Fibroblast of gingiva (primary cell): ENCODE measurements at regions not wholly inside any gene's neighbourhood (a gene's known extent, or its start where the extent isn't known, plus 50 kb on each side); places are given as distances from the start of the nearest gene placed in this dataset.
"Not testable (repeated sequence)": the region's sequence is repeated elsewhere in the genome, so short reads cannot be mapped to it uniquely, and the experiment has no call there.

ENCODE experiments used
- DNase-seq: peaks from one replicate; pipeline ENCODE4 v3.0.0-alpha.2; 2011; ENCODE audit warnings: low read depth

GRCh38 chr6:110558575-110558974 is 82.2 kb upstream of the SLC22A16 start:
- no peak for DNase-seq

GRCh38 chr6:110557199-110557598 is 80.8 kb upstream of the SLC22A16 start:
- DNase-seq, result no peak

- no peak for DNase-seq
Measured at GRCh38 chr6:110556317-110557110, 80.1 kb upstream of the SLC22A16 start.

DNA sequence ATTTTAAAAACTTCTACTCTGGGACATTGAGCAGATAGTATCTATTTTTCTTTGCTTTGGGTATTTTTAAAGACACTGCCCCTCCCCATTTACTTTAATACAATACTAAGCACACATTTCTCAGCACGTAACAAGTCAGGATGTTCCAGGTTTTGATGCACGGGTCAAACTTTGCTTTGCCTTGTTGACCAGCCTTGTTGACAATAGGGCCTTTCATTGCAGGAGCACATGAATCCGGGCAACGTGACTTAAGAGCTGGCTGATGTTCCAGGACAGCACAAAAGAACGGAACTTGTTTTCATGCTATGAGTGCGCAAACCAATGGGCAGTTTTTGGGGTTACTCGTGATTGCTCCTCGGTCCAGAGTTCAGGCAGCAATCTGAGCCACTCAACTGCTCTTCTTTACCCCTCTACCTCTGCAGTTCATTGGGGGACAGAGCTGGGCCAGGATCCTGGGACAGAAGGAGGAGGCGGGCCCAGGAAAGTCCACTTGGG is 78.6 kb upstream of the SLC22A16 start:
- DNase-seq, result no peak

DNA sequence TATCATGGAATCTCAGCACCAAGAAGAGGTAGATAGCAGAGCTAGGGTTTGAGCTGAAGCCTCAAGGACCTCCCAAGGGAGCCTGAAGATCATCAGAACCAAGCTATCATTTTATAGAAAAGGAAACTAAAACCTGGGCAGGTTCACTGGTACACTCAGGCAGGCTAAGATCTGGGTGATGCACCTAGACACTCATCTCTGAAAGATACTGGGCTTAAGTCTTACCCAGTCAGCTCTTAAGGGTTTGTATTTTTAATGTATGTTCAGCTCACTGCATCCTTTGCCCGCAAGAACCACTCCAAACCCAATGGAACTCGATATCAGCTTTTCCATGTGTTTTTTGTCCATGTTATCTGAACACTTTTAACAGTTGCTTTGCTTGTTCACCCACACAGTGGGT is 78.0 kb upstream of the SLC22A16 start:
- no peak for DNase-seq

DNA sequence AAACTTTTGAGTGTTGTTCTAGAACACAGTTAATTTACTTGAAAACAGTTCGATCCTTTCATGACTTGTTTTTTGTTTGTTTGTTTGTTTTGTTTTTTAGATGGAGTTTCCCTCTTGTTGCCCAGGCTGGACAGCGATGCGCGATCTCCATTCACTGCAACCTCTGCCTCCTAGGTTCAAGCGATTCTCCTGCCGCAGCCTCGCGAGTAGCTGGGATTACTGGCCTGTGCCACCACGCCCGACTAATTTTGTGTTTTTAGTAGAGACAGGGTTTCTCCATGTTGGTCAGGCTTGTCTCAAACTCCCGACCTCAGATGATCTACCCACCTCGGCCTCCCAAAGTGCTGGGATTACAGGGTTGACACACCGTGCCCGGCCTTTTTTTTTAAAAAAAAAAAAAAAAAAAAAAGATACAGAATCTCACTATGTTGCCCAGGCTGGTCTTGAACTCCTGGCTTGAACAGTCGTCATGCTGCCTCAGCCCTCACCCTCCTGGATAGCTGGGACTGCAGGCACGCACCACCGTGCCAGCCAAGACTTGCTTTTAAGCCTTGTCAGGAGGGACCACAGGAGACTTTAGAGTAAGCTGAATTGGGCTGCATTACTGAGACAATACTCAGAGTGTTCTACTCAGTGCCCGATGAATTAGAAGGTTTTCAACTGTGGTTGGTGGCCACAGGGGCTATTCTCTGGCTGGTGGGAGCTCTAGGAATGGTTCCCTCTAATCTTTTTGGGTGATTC is 76.7 kb upstream of the SLC22A16 start:
- no peak for DNase-seq

DNA sequence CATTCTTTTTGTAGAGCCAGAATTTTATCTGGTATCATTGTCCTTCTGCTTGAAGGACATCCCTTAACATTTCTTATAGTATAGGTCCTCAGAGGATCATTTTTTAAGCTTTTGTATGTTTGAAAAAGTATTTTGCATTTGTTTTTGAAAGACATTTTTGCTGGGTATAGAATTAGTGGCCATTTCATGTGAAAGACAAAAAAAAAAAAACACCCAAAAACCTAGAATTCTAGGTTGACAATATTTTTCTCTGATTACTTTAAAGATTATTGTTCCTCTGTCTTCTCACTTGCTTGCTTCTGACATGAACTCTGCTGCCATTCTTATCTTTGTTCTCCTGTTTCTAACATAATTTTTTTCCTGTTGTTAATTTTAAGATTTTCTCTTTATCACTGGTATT is 75.7 kb upstream of the SLC22A16 start:
- DNase-seq, result no peak

DNA sequence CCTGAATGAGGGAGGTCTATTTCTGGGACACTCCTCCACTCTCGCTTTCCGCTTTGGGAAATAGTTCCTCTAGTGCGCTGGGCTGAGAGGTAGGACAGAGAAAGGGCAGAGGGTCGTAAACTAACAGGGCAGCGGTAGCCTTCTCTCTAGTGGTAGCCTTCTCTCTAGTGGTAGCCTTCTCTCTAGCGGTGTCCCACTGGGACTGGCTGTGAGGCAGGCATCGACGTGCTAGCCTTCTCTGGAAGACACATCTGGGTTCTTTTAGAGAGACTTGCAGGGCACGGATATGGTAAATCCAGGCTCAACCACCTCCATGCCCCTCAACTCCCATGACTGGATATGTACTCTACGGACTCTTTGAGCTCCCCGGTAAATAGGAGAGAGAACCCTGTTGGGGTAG is 74.7 kb upstream of the SLC22A16 start:
- no peak for DNase-seq

GRCh38 chr6:110550353-110550752 is 73.9 kb upstream of the SLC22A16 start:
- no peak for DNase-seq

- no peak for DNase-seq
Measured at GRCh38 chr6:110549277-110549676, 72.9 kb upstream of the SLC22A16 start.

DNA sequence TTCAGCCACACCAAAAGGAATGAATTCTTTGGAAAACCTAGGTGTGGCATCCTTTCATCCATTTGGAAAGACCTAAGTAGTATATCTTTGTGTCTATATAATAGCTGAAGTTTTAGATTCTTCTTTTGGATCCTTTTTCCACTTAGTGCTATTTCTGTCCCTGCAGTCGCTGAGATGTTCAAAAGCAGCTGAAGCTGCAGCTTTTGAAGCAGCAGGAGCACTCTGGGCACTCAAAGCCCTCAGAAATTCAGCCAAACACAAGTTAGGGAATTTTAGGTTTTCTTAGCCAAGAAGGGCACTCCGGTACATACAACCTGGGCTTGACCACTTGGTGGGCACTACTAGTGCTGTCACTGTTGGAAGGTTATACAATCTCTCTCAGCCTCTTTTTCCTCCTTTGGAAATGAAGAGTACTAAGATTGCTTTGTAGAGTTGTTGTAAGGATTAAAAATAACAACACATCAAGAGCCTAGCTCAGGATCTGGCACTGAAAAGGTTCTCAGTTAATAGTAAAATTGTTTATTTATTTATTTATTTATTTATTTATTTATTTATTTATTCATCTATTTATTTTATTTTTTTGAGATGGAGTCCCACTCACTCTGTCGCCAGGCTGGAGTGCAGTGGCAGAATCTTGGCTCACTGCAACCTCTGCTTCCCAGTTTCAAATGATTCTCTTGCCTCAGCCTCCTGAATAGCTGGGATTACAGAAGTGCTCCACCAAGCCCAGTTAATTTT is 71.9 kb upstream of the SLC22A16 start:
- DNase-seq, result no peak

DNA sequence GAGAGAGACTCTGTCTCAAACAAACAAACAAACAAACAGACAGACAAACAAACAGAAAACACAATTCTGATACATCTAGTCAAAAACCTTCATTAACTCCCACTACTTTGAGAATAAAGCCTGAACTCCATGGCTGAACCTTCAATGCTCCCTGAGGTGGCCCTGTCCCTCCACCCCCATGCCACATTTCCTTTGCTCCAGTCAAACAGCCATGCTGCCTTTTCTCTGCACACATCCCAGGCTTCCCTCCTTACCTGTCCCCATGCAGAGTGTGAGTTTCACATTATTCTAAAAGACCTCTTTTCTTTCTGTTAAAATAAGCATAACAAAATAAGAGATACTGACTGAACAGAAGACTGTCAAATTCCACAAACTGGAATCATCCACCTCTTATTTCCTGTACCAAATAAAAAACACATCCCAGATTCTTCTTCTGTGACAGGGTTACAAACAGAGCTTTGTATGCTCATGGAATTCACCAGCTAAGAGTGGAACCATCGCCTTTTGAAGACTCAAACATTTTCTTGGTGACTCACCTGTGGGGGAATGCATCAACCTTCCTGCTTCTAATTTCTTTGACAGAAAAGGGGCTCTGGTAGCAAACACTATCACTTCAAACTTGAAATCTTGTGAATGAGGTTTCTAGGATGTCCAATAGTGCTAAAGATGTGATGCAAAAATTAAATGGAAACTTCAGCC is 71.0 kb upstream of the SLC22A16 start:
- DNase-seq, result no peak

- peak; percentile 9 for DNase-seq
Measured at GRCh38 chr6:110545081-110545872, 68.9 kb upstream of the SLC22A16 start.

DNA sequence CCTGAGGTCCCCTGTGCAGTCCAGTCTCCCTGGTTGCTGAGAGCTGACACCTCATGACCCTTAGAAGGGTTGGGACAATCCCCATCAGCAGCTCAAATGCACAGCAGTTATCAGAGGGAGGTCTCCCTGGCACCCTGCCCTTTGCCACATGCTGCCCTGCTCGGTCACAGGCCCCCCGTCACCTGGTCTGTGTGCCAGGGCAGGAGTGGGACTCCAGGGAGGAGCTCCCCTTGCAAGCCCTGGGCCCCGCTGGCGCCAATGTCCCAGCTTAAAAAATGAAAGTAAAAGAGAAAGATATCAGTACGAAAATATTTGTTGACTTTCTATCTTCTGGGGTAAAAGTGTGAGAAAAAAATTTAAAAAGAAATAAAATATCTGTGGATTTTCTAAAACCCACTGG is 68.1 kb upstream of the SLC22A16 start:
- no peak for DNase-seq

GRCh38 chr6:110543106-110543505 is 66.7 kb upstream of the SLC22A16 start:
- DNase-seq, result peak; percentile 4

DNA sequence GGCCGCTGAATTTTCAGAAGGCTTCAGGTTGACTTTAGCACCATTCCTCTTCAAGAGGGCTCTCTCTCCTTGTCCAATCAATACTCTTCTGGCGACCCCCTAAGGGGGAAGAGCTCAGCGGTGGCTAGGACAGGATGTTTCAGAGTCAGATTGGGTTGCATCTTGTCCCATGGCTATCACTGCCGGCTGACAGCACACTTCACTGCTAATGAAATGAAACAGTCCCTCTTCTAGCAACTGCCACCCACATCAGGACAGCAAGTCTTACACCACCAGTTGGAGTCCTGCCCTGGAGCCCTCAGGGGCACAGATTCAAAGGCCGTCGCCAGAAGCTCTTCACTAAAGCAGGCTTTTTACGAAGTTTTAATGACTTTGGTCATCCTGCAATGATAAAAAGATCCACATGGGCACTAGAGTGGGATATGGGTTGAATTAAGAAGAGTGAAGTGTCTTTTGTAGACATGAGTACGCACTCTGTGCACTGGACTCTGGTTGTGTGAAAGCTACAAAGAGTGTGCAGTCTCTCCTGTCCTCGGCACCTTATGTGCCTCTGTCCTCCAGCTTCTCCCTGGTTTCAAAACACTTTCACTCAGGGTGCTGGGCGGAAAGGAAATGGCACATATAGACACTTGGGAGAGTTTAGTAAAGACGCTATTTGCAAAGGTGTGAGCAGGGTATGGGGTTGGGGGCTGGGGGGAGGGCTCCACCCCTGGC is 66.1 kb upstream of the SLC22A16 start:
- DNase-seq, result peak; percentile 46

DNA sequence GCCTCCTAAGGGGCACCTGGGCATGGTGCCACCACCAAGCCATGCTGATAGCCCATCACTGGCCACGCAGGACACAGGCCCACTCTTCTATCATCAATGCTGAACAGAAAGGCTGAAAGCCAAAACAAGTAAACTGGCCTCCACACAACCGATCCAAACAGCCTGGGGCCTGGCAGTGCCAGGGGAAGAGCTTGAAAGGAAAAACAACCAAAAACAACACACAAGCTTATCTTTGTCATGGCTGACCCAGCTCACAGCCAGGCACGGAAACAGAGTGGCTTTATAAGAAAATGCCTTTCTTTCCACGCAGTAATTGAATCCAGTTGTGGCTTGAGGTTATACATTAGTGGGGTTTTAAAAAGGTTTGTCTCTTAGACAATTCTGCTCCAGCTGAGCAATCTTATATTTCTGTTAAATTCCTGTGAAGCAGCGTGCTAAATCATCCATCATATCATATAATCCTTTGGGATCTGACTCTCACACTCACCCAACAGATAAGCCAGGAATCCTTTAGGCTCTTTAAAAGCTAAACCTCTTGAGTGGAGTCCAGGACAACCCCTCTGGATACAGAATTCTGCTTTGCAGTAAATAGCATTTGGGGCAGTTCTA is 65.4 kb upstream of the SLC22A16 start:
- DNase-seq, result peak; percentile 11

DNA sequence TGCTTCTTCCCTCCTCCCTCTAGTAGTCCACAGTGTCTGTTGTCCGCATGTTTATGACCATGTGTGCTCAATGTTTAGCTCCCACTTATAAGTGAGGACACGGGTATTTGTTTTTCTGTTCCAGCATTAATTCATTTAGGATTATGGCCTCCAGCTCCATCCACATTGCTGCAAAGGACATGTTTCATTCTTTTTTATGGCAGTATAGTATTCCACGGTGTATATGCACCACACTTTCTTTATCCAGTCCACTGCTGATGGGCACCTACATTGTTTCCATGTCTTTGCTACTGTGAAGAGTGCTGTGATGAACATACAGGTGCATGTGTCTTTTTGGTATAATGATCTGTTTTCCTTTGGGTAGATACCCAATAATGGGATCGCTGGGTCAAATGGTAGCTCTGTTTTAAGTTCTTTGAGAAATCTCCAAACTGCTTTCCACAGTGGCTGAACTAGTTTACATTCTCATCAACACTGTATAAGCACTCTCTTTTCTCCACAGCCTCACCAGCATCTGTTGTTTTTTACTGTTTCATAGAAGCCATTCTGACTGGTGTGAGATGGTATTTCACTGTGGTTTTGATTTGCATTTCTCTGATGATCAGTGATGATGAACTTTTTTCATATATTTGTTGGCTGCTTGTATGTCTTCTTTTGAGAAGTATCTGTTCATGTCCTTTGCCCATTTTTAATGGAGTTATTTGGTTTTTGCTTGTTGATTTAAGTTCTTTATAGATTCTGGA is 63.0 kb upstream of the SLC22A16 start:
- DNase-seq, result not testable (repeated sequence)

DNA sequence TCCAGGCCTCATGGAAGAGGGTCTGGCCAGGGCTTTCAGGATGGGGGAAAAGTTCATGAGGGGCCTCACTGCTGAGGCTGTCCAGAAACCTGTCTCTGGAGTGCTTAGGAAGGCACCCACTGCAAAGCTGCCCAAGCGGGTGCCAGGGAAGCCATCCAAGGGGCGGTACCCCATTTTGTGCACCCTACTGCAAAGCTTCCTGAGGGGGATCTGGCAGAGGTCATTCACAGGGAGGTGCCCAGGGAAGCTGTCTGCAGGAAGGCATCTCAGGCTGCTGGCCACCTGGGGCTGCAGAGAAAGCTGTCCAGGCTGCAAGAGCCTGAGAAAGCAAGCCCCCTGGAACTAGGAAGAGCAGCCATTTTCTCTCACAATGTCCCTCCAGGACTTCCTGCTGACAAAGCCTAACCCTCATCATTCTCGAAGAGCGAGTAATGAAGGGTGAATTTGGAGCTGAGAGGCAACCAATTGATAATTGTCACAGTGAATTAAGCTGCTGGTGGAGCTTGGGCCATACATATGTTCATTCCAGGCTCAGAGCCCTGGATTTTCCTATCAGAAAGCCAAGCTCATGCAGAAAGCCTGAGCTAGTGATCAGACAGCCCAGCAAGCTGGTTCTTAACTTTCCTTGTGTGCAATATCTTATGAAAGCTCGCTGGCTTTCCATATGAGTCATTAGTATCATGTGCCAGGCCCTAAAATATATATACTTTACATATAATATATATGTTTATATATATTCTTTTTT is 62.2 kb upstream of the SLC22A16 start:
- DNase-seq, result peak; percentile 42
